Adrenal gland (tissue), 9 donors: ENCODE measurements at regions not wholly inside any gene's neighbourhood (a gene's known extent, or its start where the extent isn't known, plus 50 kb on each side); places are given as distances from the start of the nearest gene placed in this dataset.

Source experiments
- DNase-seq, 7 donors: peaks; one replicate each; pipeline ENCODE4 v3.0.0-alpha.2; 2019 to 2020
- H3K27ac ChIP-seq, 5 donors: fragments of 200-600 bp; sonication (generic) in 4 of 5; 1 replicate in 3 of 5; 2 replicates in 2 of 5; pipeline versions ENCODE4 v1.5.1 to v1.8.0; 2016 to 2020; ENCODE audit warnings: mild to moderate bottlenecking in 1 of 5
- H3K27me3 ChIP-seq: fragments of 200-600 bp; 2 replicates; pipeline ENCODE4 v1.8.0; 2021
- H3K36me3 ChIP-seq, 2 donors: fragments of 200-600 bp; replicated peaks in 1 of 2; 1 replicate in 1 of 2; 2 replicates in 1 of 2; pipeline versions ENCODE4 v1.5.1 to v1.8.0; 2018 to 2022
- H3K4me1 ChIP-seq, 2 donors: fragments of 200-600 bp; replicated peaks in 1 of 2; 1 replicate in 1 of 2; 2 replicates in 1 of 2; pipeline versions ENCODE4 v1.5.1 to v1.8.0; 2018 to 2021
- H3K4me3 ChIP-seq, 4 donors: fragments of 200-600 bp; sonication (generic) in 3 of 4; one replicate each; pipeline ENCODE4 v1.5.1; 2016 to 2018
- H3K9me3 ChIP-seq, 3 donors: fragments of 200-600 bp; sonication (generic) in 1 of 3; replicated peaks in 1 of 3; 1 replicate in 2 of 3; 2 replicates in 1 of 3; pipeline versions ENCODE4 v1.5.1 to v1.8.0; 2016 to 2021
- CTCF ChIP-seq, 6 experiments: fragments of 450-650 bp in 4 of 6; fragments of 200-600 bp in 2 of 6; sonication (generic) in 1 of 6; IDR thresholded peaks; 1 replicate in 5 of 6; 2 replicates in 1 of 6; pipeline versions ENCODE4 v1.5.1 to v1.8.0; 2016 to 2021; ENCODE audit warnings: antibody characterized with exemption in 6 of 6, mild to moderate bottlenecking in 2 of 6, moderate library complexity in 1 of 6
- POLR2A ChIP-seq, 2 donors: fragments of 450-650 bp; IDR thresholded peaks; one replicate each; pipeline ENCODE4 v1.6.1; 2017; ENCODE audit warnings: antibody characterized with exemption in 2 of 2, mild to moderate bottlenecking in 2 of 2, moderate library complexity in 1 of 2
- WGBS, 4 donors: extraction: QIAGEN DNeasy Blood & Tissue Kit in 2 of 4; methylation state at CpG; one replicate each; pipeline versions ENCODE4 v1.1.5 to v1.1.7; 2013 to 2017; 5-methylcytosine and 5-hydroxymethylcytosine counted together
- intact Hi-C, 2 donors: fragments of 100-400 bp; cut with DNase I; formaldehyde crosslinking; loops; one replicate each; pipeline versions ENCODE4 v1.14.1 to v1.15.0; 2022 to 2023
- donor health status: healthy with polysubstance abuse.
- donor health status: Bipolar disorder and iron deficiency.
- donor health status: DM: yes; HTN: yes; CAD: no.
- donor health status: DM: no; HTN: no; CAD: no.
- donor health status: DM: no; HTN: no; CAD: no.

GRCh38 chr3:69547461-69547880 is 161.6 kb upstream of the FRMD4B start:
- no peak for DNase-seq
- WGBS, 4 donors, result 50 to 57% (median 56%) methylated on average over 6 of the region's 6 CpGs
- Histone ChIP-seq H3K36me3 (no peaks in the 10 kb centered on the region), H3K27ac (no peak overlapping the region), H3K4me1 (no peaks in the 10 kb centered on the region), H3K4me3 (no peak overlapping the region), H3K9me3 (no peaks in the 10 kb centered on the region), H3K27me3 (peaks cover 3% of the 10 kb centered on the region)
- TF ChIP-seq CTCF (IDR thresholded peaks at IDR 0.05), result no peak
- TF ChIP-seq POLR2A (IDR thresholded peaks at IDR 0.05), result no peak
- intact Hi-C loops, result no loop called here

GRCh38 chr3:69542805-69543429 is 157.0 kb upstream of the FRMD4B start:
- H3K27ac ChIP-seq, result peak overlapping the region in 2 of 5 donors; percentile 35 to 44
- DNase-seq, result peak in 1 of 7 donors; percentile 13
- H3K9me3 ChIP-seq, result no peaks in the 10 kb centered on the region
- 8 to 12% (median 9%) methylated on average over 9 to 19 of the region's 19 CpGs for WGBS, 4 donors
- H3K4me1 ChIP-seq, result no peaks in the 10 kb centered on the region
- no peaks in the 10 kb centered on the region for H3K36me3 ChIP-seq
- H3K4me3 ChIP-seq, result peak overlapping the region in 1 of 4 donors; percentile 41
- intact Hi-C loops, result no loop called here
- TF ChIP-seq CTCF (IDR thresholded peaks at IDR 0.05), result no peak
- TF ChIP-seq POLR2A (IDR thresholded peaks at IDR 0.05), result no peak
- H3K27me3 ChIP-seq, result peaks cover 13% of the 10 kb centered on the region

GRCh38 chr3:69542089-69542804 is 156.4 kb upstream of the FRMD4B start:
- H3K4me3 ChIP-seq, result peak overlapping the region in 2 of 4 donors; percentile 13 to 41
- no peaks in the 10 kb centered on the region for H3K36me3 ChIP-seq
- WGBS, 4 donors, result 1 to 13% (median 1%) methylated on average over 11 to 75 of the region's 75 CpGs
- TF ChIP-seq POLR2A (IDR thresholded peaks at IDR 0.05) (no peak), CTCF (IDR thresholded peaks at IDR 0.05) (no peak)
- intact Hi-C loops, result no loop called here
- H3K27ac ChIP-seq, result peak overlapping the region in 2 of 5 donors; percentile 35 to 44
- no peaks in the 10 kb centered on the region for H3K4me1 ChIP-seq
- peak in 3 of 7 donors; percentile 12 to 25 (median 21) for DNase-seq
- H3K9me3 ChIP-seq, result no peaks in the 10 kb centered on the region
- peaks cover 13% of the 10 kb centered on the region for H3K27me3 ChIP-seq

DNA sequence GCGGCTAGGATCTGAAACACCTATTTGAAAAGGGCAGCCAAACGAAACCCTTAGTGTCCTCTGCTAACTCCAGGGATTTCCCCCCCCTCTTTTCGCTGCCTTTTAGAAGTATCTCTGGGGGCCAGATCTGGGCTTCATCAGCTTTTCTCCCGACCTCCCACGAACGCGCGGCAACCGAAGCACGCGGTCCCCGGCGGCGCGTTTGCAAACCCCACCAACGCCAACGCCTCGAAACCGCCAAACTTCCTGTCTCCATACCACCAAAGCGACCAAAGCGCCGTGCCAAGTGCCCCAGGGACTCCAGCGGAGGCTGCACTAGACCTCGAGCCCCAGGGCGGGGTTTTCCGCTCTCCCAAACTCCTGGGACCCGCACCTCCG is 155.8 kb upstream of the FRMD4B start:
- TF ChIP-seq CTCF (IDR thresholded peaks at IDR 0.05), result no peak
- no peak for TF ChIP-seq POLR2A (IDR thresholded peaks at IDR 0.05)
- Histone ChIP-seq H3K9me3 (no peaks in the 10 kb centered on the region), H3K36me3 (no peaks in the 10 kb centered on the region), H3K27ac (peak overlapping the region in 2 of 5 donors; percentile 35 to 44), H3K27me3 (peaks cover 16% of the 10 kb centered on the region), H3K4me1 (no peaks in the 10 kb centered on the region), H3K4me3 (peak overlapping the region in 2 of 4 donors; percentile 13 to 41)
- peak in 4 of 7 donors; percentile 17 to 25 (median 22) for DNase-seq
- intact Hi-C loops, result no loop called here
- WGBS, 4 donors, result 0 to 1% (median 1%) methylated on average over 22 to 28 of the region's 28 CpGs
